Body of pancreas (tissue), 4 donors: ENCODE measurements at regions not wholly inside any gene's neighbourhood (a gene's known extent, or its start where the extent isn't known, plus 50 kb on each side); places are given as distances from the start of the nearest gene placed in this dataset.

Experiments used
- POLR2A ChIP-seq, 3 donors: fragments of 450-650 bp; IDR thresholded peaks; one replicate each; pipeline ENCODE4 v1.6.1; 2016; ENCODE audit warnings: antibody characterized with exemption in 3 of 3, mild to moderate bottlenecking in 2 of 3
- TF ChIP-seq, protein P1 (sequence below), 7 experiments: fragments of 450-650 bp in 4 of 7; fragments of 200-600 bp in 3 of 7; sonication (generic) in 3 of 7; IDR thresholded peaks; one replicate each; pipeline ENCODE4 v1.5.1; 2016 to 2019; ENCODE audit warnings: antibody characterized with exemption in 7 of 7

DNA sequence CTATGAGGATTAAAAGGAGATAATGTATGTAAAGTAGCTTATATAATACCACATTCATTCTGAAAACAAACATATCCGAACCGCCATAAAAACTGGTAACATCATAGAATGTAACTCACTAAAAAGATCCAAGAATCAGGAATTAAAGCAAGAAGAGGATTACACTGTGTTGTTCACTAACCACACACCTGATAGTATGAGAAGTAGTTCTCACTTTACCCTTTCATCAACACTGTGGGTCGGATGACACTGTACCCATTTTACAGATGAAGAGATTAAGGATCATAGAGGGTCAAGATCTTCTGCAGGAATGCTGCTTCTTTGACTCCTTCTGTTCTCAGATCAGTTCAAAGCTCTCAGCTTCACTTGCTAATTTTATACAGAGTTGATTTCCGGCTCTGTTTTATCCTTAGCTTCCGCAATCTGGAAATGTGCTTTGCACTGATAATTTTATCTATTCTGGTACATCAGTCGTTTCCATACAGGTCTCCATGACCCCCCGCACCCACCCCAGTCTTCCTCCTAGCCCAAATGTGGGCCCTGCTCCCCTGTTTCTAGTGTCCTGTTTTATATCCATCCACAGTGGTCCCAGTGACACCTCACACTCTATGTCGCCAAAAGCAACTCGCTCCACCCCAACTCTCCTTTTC is 288.6 kb upstream of the CCL2 start:
- no peak for TF ChIP-seq POLR2A (IDR thresholded peaks at IDR 0.05)
- TF ChIP-seq, protein P1, sequence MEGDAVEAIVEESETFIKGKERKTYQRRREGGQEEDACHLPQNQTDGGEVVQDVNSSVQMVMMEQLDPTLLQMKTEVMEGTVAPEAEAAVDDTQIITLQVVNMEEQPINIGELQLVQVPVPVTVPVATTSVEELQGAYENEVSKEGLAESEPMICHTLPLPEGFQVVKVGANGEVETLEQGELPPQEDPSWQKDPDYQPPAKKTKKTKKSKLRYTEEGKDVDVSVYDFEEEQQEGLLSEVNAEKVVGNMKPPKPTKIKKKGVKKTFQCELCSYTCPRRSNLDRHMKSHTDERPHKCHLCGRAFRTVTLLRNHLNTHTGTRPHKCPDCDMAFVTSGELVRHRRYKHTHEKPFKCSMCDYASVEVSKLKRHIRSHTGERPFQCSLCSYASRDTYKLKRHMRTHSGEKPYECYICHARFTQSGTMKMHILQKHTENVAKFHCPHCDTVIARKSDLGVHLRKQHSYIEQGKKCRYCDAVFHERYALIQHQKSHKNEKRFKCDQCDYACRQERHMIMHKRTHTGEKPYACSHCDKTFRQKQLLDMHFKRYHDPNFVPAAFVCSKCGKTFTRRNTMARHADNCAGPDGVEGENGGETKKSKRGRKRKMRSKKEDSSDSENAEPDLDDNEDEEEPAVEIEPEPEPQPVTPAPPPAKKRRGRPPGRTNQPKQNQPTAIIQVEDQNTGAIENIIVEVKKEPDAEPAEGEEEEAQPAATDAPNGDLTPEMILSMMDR (IDR thresholded peaks at IDR 0.05) = no peak
